Ovary (tissue), 7 donors: ENCODE measurements at regions not wholly inside any gene's neighbourhood (a gene's known extent, or its start where the extent isn't known, plus 50 kb on each side); places are given as distances from the start of the nearest gene placed in this dataset.

Source experiments
- DNase-seq, 5 donors: peaks; one replicate each; pipeline ENCODE4 v3.0.0-alpha.2; 2019 to 2020
- H3K27ac ChIP-seq, 2 donors: fragments of 200-600 bp; one replicate each; pipeline versions ENCODE4 v1.5.1 to v1.8.0; 2019 to 2022
- H3K27me3 ChIP-seq: fragments of 200-600 bp; one replicate; pipeline ENCODE4 v1.8.0; 2022
- H3K36me3 ChIP-seq: fragments of 200-600 bp; sonication (generic); one replicate; pipeline ENCODE4 v1.5.1; 2019
- H3K4me1 ChIP-seq: one replicate; pipeline ENCODE4 v1.8.1; 2013; ENCODE audit warnings: mild to moderate bottlenecking, moderate library complexity; ENCODE audit not compliant: insufficient read depth
- H3K4me3 ChIP-seq: fragments of 200-600 bp; sonication (generic); one replicate; pipeline ENCODE4 v1.5.1; 2017
- H3K9me3 ChIP-seq, 2 donors: fragments of 200-600 bp in 1 of 2; sonication (generic) in 1 of 2; one replicate each; pipeline versions ENCODE4 v1.5.1 to v1.8.1; 2013 to 2019; ENCODE audit warnings: mild to moderate bottlenecking in 1 of 2, moderate library complexity in 1 of 2
- CTCF ChIP-seq, 3 donors: fragments of 450-650 bp in 2 of 3; fragments of 200-600 bp in 1 of 3; IDR thresholded peaks; one replicate each; pipeline versions ENCODE4 v1.5.1 to v1.8.0; 2016 to 2022; ENCODE audit warnings: antibody characterized with exemption in 3 of 3, mild to moderate bottlenecking in 1 of 3
- EP300 ChIP-seq: sonication (generic); formaldehyde crosslinking; IDR thresholded peaks from one replicate; pipeline ENCODE4 v1.6.1; 2017; ENCODE audit warnings: antibody characterized with exemption
- POLR2A ChIP-seq: fragments of 450-650 bp; IDR thresholded peaks from one replicate; pipeline ENCODE4 v1.6.1; 2017; ENCODE audit warnings: antibody characterized with exemption, mild to moderate bottlenecking, moderate library complexity
- WGBS, 3 donors: extraction: QIAGEN DNeasy Blood & Tissue Kit in 1 of 3; methylation state at CpG; one replicate each; pipeline versions ENCODE4 v1.1.5 to v1.1.7; 2013 to 2017; 5-methylcytosine and 5-hydroxymethylcytosine counted together
- intact Hi-C, 4 donors: fragments of 100-400 bp; cut with DNase I; formaldehyde crosslinking; loops; one replicate each; pipeline versions ENCODE4 v1.11.0 to v1.15.1; 2022 to 2023
- donor health status: DM: no; HTN: no; CAD: no; lungs with moderate emphysema.
- donor health status: DM: no; HTN: no; CAD: no.
- donor health status: Bipolar disorder and iron deficiency.
- donor health status: DM: no; HTN: no; CAD: no.
- donor health status: DM: yes; HTN: yes; CAD: no.

DNA sequence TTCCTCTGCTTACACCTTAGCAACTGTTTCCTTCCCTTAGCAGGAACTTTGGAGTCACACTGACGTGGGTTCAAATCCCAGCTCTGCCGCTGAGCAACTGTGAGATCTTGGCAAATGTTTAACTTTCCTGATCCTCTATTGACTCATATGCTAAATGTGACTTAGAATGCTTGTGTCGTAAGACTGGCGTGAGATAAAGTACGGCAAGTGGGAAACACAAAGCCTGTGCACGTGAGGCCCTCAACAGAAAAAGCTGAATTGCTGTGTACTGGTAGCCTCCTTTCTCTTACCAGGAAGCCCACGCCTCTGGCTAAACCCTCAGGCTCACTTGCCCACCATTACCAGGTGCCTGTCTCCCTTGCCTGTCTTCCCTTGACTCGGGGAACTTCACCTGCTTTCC lies 135.4 kb upstream of the TNR start:
- no peak for TF ChIP-seq EP300
- TF ChIP-seq POLR2A, result no peak
- no peak for TF ChIP-seq CTCF (IDR thresholded peaks at IDR 0.05)
- Histone ChIP-seq H3K9me3 (no peaks in the 10 kb centered on the region), H3K27me3 (no peaks in the 10 kb centered on the region), H3K27ac (no peak overlapping the region), H3K4me3 (no peak overlapping the region), H3K4me1 (no peaks in the 10 kb centered on the region), H3K36me3 (no peaks in the 10 kb centered on the region)
- 76 to 86% (median 85%) methylated on average over 8 of the region's 8 CpGs for WGBS, 3 donors
- intact Hi-C loops, result no loop called here
- DNase-seq, result no peak

GRCh38 chr1:175877939-175878737 lies 134.7 kb upstream of the TNR start:
- Histone ChIP-seq H3K9me3 (no peaks in the 10 kb centered on the region), H3K36me3 (no peaks in the 10 kb centered on the region), H3K4me3 (no peak overlapping the region), H3K27me3 (no peaks in the 10 kb centered on the region), H3K4me1 (no peaks in the 10 kb centered on the region), H3K27ac (no peak overlapping the region)
- TF ChIP-seq EP300 (no peak), POLR2A (no peak)
- intact Hi-C loops, result no loop called here
- DNase-seq, result no peak
- WGBS, 3 donors, result 75 to 80% (median 79%) methylated on average over 20 of the region's 20 CpGs

DNA sequence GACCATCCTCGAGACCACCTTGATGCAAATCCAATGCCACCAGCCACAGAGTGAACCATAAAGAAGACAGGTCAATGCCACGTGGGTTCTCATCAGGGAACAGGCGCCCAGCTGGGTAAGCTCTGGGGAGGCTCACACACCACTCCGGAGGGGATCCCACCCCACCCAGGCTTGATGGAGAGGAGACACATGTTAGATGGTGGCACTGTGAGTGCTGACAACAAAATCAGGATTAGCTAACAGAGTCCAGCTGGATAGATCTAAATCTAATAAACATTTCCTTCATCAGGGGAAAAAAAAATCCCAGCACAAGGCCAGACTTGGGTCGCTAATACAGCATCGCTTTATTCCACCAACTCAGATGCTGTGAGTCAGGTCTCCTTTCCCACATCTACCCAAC lies 132.2 kb upstream of the TNR start:
- intact Hi-C loops, result no loop called here
- H3K4me3 ChIP-seq, result no peak overlapping the region
- H3K27ac ChIP-seq, result no peak overlapping the region
- no peaks in the 10 kb centered on the region for H3K27me3 ChIP-seq
- no peaks in the 10 kb centered on the region for H3K36me3 ChIP-seq
- 92 to 94% (median 94%) methylated on average over 6 of the region's 6 CpGs for WGBS, 3 donors
- TF ChIP-seq POLR2A, result no peak
- TF ChIP-seq CTCF (IDR thresholded peaks at IDR 0.05), result no peak
- no peak for TF ChIP-seq EP300
- H3K4me1 ChIP-seq, result no peaks in the 10 kb centered on the region
- no peak for DNase-seq
- H3K9me3 ChIP-seq, result no peaks in the 10 kb centered on the region

GRCh38 chr1:175874081-175874480 lies 130.7 kb upstream of the TNR start:
- H3K4me3 ChIP-seq, result no peak overlapping the region
- no peaks in the 10 kb centered on the region for H3K9me3 ChIP-seq
- no peaks in the 10 kb centered on the region for H3K4me1 ChIP-seq
- H3K27me3 ChIP-seq, result no peaks in the 10 kb centered on the region
- no peak overlapping the region for H3K27ac ChIP-seq
- DNase-seq, result no peak
- WGBS, 3 donors, result 80 to 91% (median 83%) methylated on average over 2 of the region's 2 CpGs
- intact Hi-C loops, result no loop called here
- no peaks in the 10 kb centered on the region for H3K36me3 ChIP-seq
- TF ChIP-seq CTCF (IDR thresholded peaks at IDR 0.05), result no peak
- no peak for TF ChIP-seq EP300
- TF ChIP-seq POLR2A, result no peak

DNA sequence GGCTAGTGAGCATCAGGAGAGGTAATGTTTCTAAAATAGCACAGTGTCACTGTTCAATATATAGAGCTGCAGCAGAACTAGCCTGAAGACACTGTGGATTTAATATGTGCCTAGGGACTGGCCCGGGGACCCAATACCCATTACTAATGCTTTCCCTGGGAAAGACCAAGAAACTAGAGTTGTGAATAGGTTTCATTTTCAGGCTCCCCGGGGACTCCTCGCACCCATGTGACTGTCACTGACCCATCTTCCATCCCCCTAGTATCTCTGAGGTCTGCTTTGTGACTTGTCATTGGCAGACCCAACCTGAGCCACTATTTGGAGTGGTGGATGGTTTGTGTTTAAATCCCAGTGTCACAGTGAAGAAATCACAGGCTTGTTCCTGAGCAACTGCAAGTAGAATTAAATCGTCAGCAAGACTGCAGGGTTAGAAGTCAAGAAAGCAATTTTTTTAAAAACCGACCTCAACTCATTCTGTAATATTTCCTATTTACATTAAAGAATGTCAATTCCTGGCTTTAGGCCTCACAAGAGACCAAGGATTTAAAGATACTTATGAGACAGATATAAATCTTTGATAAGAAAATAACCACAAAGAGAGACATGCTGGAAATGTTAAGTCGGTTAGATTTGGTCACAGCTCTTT lies 130.0 kb upstream of the TNR start:
- 65 to 71% (median 67%) methylated on average over 6 of the region's 6 CpGs for WGBS, 3 donors
- no peak overlapping the region for H3K4me3 ChIP-seq
- TF ChIP-seq EP300 (no peak), CTCF (IDR thresholded peaks at IDR 0.05) (no peak), POLR2A (no peak)
- no peaks in the 10 kb centered on the region for H3K4me1 ChIP-seq
- H3K9me3 ChIP-seq, result no peaks in the 10 kb centered on the region
- no peak for DNase-seq
- H3K27ac ChIP-seq, result no peak overlapping the region
- no peaks in the 10 kb centered on the region for H3K27me3 ChIP-seq
- H3K36me3 ChIP-seq, result no peaks in the 10 kb centered on the region
- intact Hi-C loops, result no loop called here
